H1 (cell line): ENCODE measurements at regions not wholly inside any gene's neighbourhood (a gene's known extent, or its start where the extent isn't known, plus 50 kb on each side); places are given as distances from the start of the nearest gene placed in this dataset.

Source experiments
- CTCF ChIA-PET: fragments of 300-600 bp; sonication (Branson Sonifier 250); formaldehyde crosslinking; loops from one replicate; lab custom pipeline; 2021; ENCODE audit not compliant: partially characterized antibody; lab: Charles Lee
- POLR2A ChIA-PET: fragments of 300-600 bp; sonication (Branson Sonifier 250); formaldehyde crosslinking; loops from one replicate; lab custom pipeline; 2021; ENCODE audit warnings: inconsistent platforms; ENCODE audit not compliant: partially characterized antibody; lab: Charles Lee
- DNase-seq, 2 experiments: peaks; one replicate each; pipeline versions ENCODE4 v3.0.0 to v3.0.0-alpha.2; 2010 to 2022; ENCODE audit warnings: low spot score in 2 of 2, low read depth in 1 of 2, mixed read lengths in 1 of 2
- FAIRE-seq: peaks from 2 replicates; lab custom pipeline; 2011; peaks lifted over from hg19 to GRCh38; lab: Jason Lieb, UNC
- H2AFZ ChIP-seq: 2 replicates; pipeline ENCODE4 v1.8.1; 2012; ENCODE audit warnings: low read length, inconsistent platforms
- H2AK5ac ChIP-seq: 2 replicates; pipeline ENCODE4 v1.6.1; 2013; ENCODE audit warnings: low read depth, low read length
- H2BK120ac ChIP-seq: replicated peaks from 2 replicates; pipeline ENCODE3; 2013; ENCODE audit warnings: low read depth, low read length, inconsistent platforms
- H2BK12ac ChIP-seq: 2 replicates; pipeline ENCODE4 v1.6.1; 2013; ENCODE audit warnings: low read depth, low read length
- H2BK15ac ChIP-seq: 2 replicates; pipeline ENCODE4 v1.6.1; 2013; ENCODE audit warnings: low read length
- H2BK20ac ChIP-seq: 2 replicates; pipeline ENCODE4 v1.6.1; 2013; ENCODE audit warnings: low read length
- H2BK5ac ChIP-seq: 2 replicates; pipeline ENCODE4 v1.6.1; 2013; ENCODE audit warnings: low read depth, low read length
- H3K14ac ChIP-seq: 2 replicates; pipeline ENCODE4 v1.6.1; 2013; ENCODE audit warnings: inconsistent platforms; ENCODE audit not compliant: insufficient read length
- H3K18ac ChIP-seq: 2 replicates; pipeline ENCODE4 v1.6.1; 2013; ENCODE audit warnings: low read length; ENCODE audit errors: extremely low read depth
- H3K23ac ChIP-seq: 2 replicates; pipeline ENCODE4 v1.6.1; 2013; ENCODE audit warnings: inconsistent platforms; ENCODE audit not compliant: insufficient read length
- H3K23me2 ChIP-seq: 2 replicates; pipeline ENCODE4 v1.6.1; 2013; ENCODE audit warnings: low read depth, low read length
- H3K27ac ChIP-seq: 2 replicates; pipeline ENCODE4 v1.6.1; 2011; ENCODE audit warnings: low read depth, low read length, inconsistent platforms
- H3K27me3 ChIP-seq, 4 experiments: replicated peaks in 1 of 4; 1 replicate in 1 of 4; 2 replicates in 3 of 4; pipeline versions ENCODE4 v1.6.1 to v1.8.1; 2011 to 2013; ENCODE audit warnings: low read length in 3 of 4, mild to moderate bottlenecking in 3 of 4, inconsistent platforms in 2 of 4, mixed read lengths in 2 of 4, moderate library complexity in 1 of 4; ENCODE audit not compliant: control insufficient read depth in 3 of 4, insufficient read depth in 3 of 4; ENCODE audit errors: extremely low read depth in 1 of 4
- H3K36me3 ChIP-seq, 4 experiments: 2 replicates each; pipeline versions ENCODE4 v1.6.1 to v1.8.1; 2011 to 2013; ENCODE audit warnings: mild to moderate bottlenecking in 4 of 4, low read length in 3 of 4, moderate library complexity in 2 of 4, control low read depth in 1 of 4, inconsistent platforms in 1 of 4; ENCODE audit not compliant: insufficient read depth in 4 of 4, control insufficient read depth in 2 of 4
- H3K4ac ChIP-seq: replicated peaks from 2 replicates; pipeline ENCODE3; 2013; ENCODE audit warnings: low read length, low read depth, mixed read lengths, inconsistent platforms; ENCODE audit not compliant: insufficient read length
- H3K4me1 ChIP-seq, 4 experiments: replicated peaks in 1 of 4; 1 replicate in 1 of 4; 2 replicates in 3 of 4; pipeline versions ENCODE4 v1.6.1 to v1.8.1; 2011 to 2013; ENCODE audit warnings: low read length in 3 of 4, inconsistent platforms in 2 of 4, mixed read lengths in 1 of 4; ENCODE audit not compliant: insufficient read depth in 4 of 4, control insufficient read depth in 3 of 4
- H3K4me2 ChIP-seq, 2 experiments: 2 replicates each; pipeline versions ENCODE4 v1.6.1 to v1.8.1; 2011 to 2013; ENCODE audit warnings: low read depth in 2 of 2, low read length in 2 of 2, control low read depth in 1 of 2, inconsistent platforms in 1 of 2, mild to moderate bottlenecking in 1 of 2; ENCODE audit not compliant: insufficient read depth in 1 of 2
- H3K4me3 ChIP-seq, 4 experiments: fragments of 200-600, 300-600 bp in 1 of 4; sonication (generic), shearing (Covaris generic), sonication (Bioruptor Twin) in 1 of 4; 2 replicates each; pipeline versions ENCODE4 v1.5.1 to v1.8.1; 2011 to 2016; ENCODE audit warnings: low read length in 4 of 4, low read depth in 3 of 4, control low read depth in 2 of 4, inconsistent platforms in 2 of 4, mild to moderate bottlenecking in 2 of 4, mixed read lengths in 1 of 4, moderate library complexity in 1 of 4; ENCODE audit not compliant: insufficient read depth in 2 of 4; ENCODE audit errors: extremely low read depth in 1 of 4
- H3K56ac ChIP-seq: replicated peaks from 2 replicates; pipeline ENCODE3; 2013; ENCODE audit warnings: low read depth, mild to moderate bottlenecking, mixed read lengths, low read length, inconsistent platforms; ENCODE audit not compliant: insufficient read length
- H3K79me1 ChIP-seq: 2 replicates; pipeline ENCODE4 v1.6.1; 2013; ENCODE audit warnings: low read depth, low read length, control low read depth
- H3K79me2 ChIP-seq, 2 experiments: 2 replicates each; pipeline versions ENCODE4 v1.6.1 to v1.8.1; 2012 to 2013; ENCODE audit warnings: low read length in 2 of 2, mild to moderate bottlenecking in 2 of 2, inconsistent platforms in 1 of 2; ENCODE audit not compliant: insufficient read depth in 2 of 2, control insufficient read depth in 1 of 2
- H3K9ac ChIP-seq, 4 experiments: replicated peaks in 1 of 4; 1 replicate in 1 of 4; 2 replicates in 3 of 4; pipeline versions ENCODE4 v1.6.1 to v1.8.1; 2011 to 2013; ENCODE audit warnings: low read depth in 3 of 4, low read length in 3 of 4, control low read depth in 2 of 4, mild to moderate bottlenecking in 2 of 4, moderate library complexity in 2 of 4, inconsistent platforms in 1 of 4; ENCODE audit errors: extremely low read depth in 1 of 4
- H3K9me3 ChIP-seq, 2 experiments: 2 replicates each; pipeline versions ENCODE4 v1.6.1 to v1.8.1; 2012 to 2013; ENCODE audit warnings: mild to moderate bottlenecking in 2 of 2, moderate library complexity in 2 of 2, control low read depth in 1 of 2, inconsistent platforms in 1 of 2, low read depth in 1 of 2, low read length in 1 of 2, mixed read lengths in 1 of 2; ENCODE audit not compliant: insufficient read depth in 2 of 2
- H4K20me1 ChIP-seq, 2 experiments: replicated peaks in 1 of 2; 2 replicates each; pipeline versions ENCODE3 to v1.8.1; 2011 to 2013; ENCODE audit warnings: inconsistent platforms in 2 of 2, low read length in 2 of 2, mild to moderate bottlenecking in 1 of 2; ENCODE audit not compliant: insufficient read depth in 2 of 2, control insufficient read depth in 1 of 2
- H4K5ac ChIP-seq: 2 replicates; pipeline ENCODE4 v1.6.1; 2013; ENCODE audit warnings: low read length, low read depth, mixed read lengths, inconsistent platforms; ENCODE audit not compliant: insufficient read length
- H4K8ac ChIP-seq: 2 replicates; pipeline ENCODE4 v1.8.0; 2013; ENCODE audit warnings: mild to moderate bottlenecking, moderate library complexity, low read length, inconsistent platforms; ENCODE audit not compliant: insufficient read depth; ENCODE audit errors: extremely low read depth
- H4K91ac ChIP-seq: replicated peaks from 2 replicates; pipeline ENCODE3; 2013; ENCODE audit warnings: low read length, mixed read lengths, inconsistent platforms; ENCODE audit not compliant: insufficient read length
- ATF3 ChIP-seq: IDR thresholded peaks from 2 replicates; pipeline ENCODE4 v1.6.1; 2011; ENCODE audit warnings: low read depth, mild to moderate bottlenecking, low read length; ENCODE audit not compliant: insufficient read depth
- YY1 ChIP-seq: IDR thresholded peaks from 2 replicates; pipeline ENCODE4 v1.6.1; 2011; ENCODE audit warnings: low read depth, mild to moderate bottlenecking, low read length
- WGBS, 2 experiments: shearing (Covaris generic) in 1 of 2; methylation state at CpG; one replicate each; pipeline versions ENCODE4 v1.1.6 to v1.1.7; 2013 to 2015; ENCODE audit warnings: low lambda C conversion rate in 2 of 2, mixed read lengths in 2 of 2, inconsistent platforms in 1 of 2, low coverage in 1 of 2, missing lambda C conversion rate in 1 of 2; ENCODE audit not compliant: insufficient replicate concordance in 2 of 2, insufficient coverage in 1 of 2, insufficient read length in 1 of 2; ENCODE audit errors: extremely low coverage in 1 of 2, missing lambda C conversion rate in 1 of 2; 5-methylcytosine and 5-hydroxymethylcytosine counted together

DNA sequence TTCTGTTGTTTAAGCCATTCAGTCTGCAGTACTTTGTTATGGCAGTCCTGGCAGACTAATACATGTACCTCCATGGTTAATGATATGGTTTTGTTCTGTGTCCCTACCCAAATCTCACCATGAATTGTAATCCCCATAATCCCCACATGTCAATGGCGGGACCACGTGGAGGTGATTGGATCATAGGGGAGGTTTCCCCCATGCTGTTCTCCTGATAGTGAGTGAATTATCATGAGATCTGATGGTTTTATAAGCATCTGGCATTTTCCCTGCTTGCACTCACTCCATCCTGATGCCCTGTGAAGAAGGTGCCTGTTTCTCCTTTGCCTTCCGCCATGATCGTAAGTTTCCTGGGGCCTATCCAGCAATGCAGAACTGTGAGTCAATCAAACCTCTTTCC, 57.5 kb upstream of the NT5E start:
- Histone ChIP-seq H3K56ac (no peak overlapping the region), H2BK12ac (no peak overlapping the region), H2BK5ac (no peak overlapping the region), H3K79me1 (no peaks in the 10 kb centered on the region), H3K9ac (no peak overlapping the region), H3K23ac (no peak overlapping the region), H3K4me1 (no peaks in the 10 kb centered on the region), H3K4me3 (no peak overlapping the region), H3K23me2 (no peaks in the 10 kb centered on the region), H3K27me3 (no peaks in the 10 kb centered on the region), H4K8ac (no peak overlapping the region), H3K27ac (no peak overlapping the region), H3K4ac (no peak overlapping the region), H4K20me1 (no peaks in the 10 kb centered on the region), H4K5ac (no peak overlapping the region), H3K14ac (no peak overlapping the region), H3K36me3 (no peaks in the 10 kb centered on the region), H3K9me3 (no peaks in the 10 kb centered on the region), H2BK120ac (no peak overlapping the region), H2AFZ (no peak overlapping the region), H3K79me2 (no peaks in the 10 kb centered on the region), H4K91ac (no peak overlapping the region), H2BK20ac (no peak overlapping the region), H3K18ac (no peak overlapping the region), H2AK5ac (no peak overlapping the region), H2BK15ac (no peak overlapping the region), H3K4me2 (no peak overlapping the region)
- DNase-seq (no peak), FAIRE-seq (no peak)
- WGBS, 2 experiments, result 93% methylated on average over 4 of the region's 4 CpGs; no CpG with 5 or more reads in 1 of the 2 experiments
- ChIA-PET POLR2A (no interaction called here), CTCF (no interaction called here)
- TF ChIP-seq YY1 (no peak), ATF3 (no peak)
